Fibroblast of lung (primary cell): ENCODE measurements at regions not wholly inside any gene's neighbourhood (a gene's known extent, or its start where the extent isn't known, plus 50 kb on each side); places are given as distances from the start of the nearest gene placed in this dataset.

Experiments used
- CTCF ChIP-seq, 2 donors: IDR thresholded peaks in 1 of 2; conservative IDR thresholded peaks in 1 of 2; 1 replicate in 1 of 2; 2 replicates in 1 of 2; pipeline ENCODE4 v1.5.1; 2011 to 2012; ENCODE audit warnings: low read length in 2 of 2, control low read depth in 1 of 2, inconsistent platforms in 1 of 2, low read depth in 1 of 2, mild to moderate bottlenecking in 1 of 2
- EZH2 ChIP-seq: IDR thresholded peaks from 2 replicates; pipeline ENCODE4 v1.5.1; 2012; ENCODE audit warnings: low read length, control low read depth, mild to moderate bottlenecking; ENCODE audit errors: missing control alignments

DNA sequence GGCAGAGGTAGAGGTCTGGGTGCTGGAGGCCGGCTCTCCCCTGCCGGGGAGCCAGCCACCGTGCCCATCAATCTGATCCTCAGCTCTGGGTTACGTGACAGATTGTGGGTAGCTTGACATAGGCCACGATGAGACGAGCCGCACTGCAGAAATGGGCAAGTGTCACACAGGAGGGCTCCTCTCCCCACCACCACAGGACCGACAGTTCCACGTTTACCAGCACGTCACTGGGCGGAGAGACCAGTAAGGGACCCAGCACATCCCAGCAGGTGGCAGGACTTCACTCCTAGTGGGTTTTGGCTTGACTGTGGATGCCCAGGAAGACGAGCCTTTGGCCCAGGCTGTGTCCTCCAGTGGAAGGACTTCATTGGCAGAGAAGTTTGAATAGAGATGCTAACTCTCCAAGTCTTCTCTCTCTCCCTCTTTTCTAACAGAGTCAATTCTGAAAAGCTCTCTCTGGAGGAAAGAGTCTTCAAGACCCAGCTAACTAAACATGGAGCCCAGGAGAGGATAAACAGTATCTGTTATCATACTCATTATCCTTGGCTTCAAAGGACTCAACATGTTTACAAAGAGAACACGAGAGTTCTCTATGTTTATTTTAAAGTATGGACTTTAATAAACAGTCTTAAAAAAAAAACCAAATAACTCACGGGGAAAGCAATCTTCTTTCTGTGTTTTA lies 129.3 kb upstream of the JCAD start:
- TF ChIP-seq CTCF (conservative IDR thresholded peaks at IDR 0.05 in 1 of 2, IDR thresholded peaks at IDR 0.05 in 1 of 2; ENCODE audit: low read depth in 1 of 2, low read length in 2 of 2) (no peak), EZH2 (no peak)
